Testis (tissue), 2 donors: ENCODE measurements at regions not wholly inside any gene's neighbourhood (a gene's known extent, or its start where the extent isn't known, plus 50 kb on each side); places are given as distances from the start of the nearest gene placed in this dataset.

Experiments
- POLR2A ChIP-seq: fragments of 450-650 bp; IDR thresholded peaks from one replicate; pipeline ENCODE4 v1.6.1; 2017; ENCODE audit warnings: antibody characterized with exemption, mild to moderate bottlenecking, moderate library complexity
- TF ChIP-seq, protein P1 (sequence below), 3 experiments: fragments of 450-650 bp in 2 of 3; fragments of 200-600 bp in 1 of 3; sonication (generic) in 1 of 3; IDR thresholded peaks; one replicate each; pipeline ENCODE4 v1.5.1; 2016 to 2019; ENCODE audit warnings: antibody characterized with exemption in 3 of 3, mild to moderate bottlenecking in 2 of 3, moderate library complexity in 1 of 3

DNA sequence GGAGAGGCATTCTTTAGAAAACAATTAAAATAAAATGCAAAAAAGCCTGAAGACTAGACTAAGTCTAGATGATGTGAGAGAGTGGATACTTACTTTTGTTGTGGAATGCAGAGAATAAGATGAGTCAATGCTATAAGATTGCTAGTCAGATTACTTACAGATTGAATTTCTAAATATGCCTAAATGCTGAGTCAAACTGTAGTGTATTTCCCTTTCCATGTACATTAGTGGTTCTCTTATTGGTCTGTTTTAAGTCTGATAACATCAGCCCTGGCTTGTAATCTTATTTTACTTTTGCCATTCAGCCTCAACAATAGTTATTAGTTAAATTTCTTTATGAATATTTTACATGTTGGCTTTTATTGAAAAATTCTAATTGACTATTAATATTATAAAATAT, 702.7 kb downstream of the SOCS6 start:
- TF ChIP-seq, protein P1, sequence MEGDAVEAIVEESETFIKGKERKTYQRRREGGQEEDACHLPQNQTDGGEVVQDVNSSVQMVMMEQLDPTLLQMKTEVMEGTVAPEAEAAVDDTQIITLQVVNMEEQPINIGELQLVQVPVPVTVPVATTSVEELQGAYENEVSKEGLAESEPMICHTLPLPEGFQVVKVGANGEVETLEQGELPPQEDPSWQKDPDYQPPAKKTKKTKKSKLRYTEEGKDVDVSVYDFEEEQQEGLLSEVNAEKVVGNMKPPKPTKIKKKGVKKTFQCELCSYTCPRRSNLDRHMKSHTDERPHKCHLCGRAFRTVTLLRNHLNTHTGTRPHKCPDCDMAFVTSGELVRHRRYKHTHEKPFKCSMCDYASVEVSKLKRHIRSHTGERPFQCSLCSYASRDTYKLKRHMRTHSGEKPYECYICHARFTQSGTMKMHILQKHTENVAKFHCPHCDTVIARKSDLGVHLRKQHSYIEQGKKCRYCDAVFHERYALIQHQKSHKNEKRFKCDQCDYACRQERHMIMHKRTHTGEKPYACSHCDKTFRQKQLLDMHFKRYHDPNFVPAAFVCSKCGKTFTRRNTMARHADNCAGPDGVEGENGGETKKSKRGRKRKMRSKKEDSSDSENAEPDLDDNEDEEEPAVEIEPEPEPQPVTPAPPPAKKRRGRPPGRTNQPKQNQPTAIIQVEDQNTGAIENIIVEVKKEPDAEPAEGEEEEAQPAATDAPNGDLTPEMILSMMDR (IDR thresholded peaks at IDR 0.05): no peak
- TF ChIP-seq POLR2A: no peak
